Effector CD8-positive, alpha-beta T cell (primary cell): ENCODE measurements at regions not wholly inside any gene's neighbourhood (a gene's known extent, or its start where the extent isn't known, plus 50 kb on each side); places are given as distances from the start of the nearest gene placed in this dataset.

ENCODE experiments used
- DNase-seq: peaks from one replicate; lab custom pipeline; 2025; lab: John Stamatoyannopoulos, UW

DNA sequence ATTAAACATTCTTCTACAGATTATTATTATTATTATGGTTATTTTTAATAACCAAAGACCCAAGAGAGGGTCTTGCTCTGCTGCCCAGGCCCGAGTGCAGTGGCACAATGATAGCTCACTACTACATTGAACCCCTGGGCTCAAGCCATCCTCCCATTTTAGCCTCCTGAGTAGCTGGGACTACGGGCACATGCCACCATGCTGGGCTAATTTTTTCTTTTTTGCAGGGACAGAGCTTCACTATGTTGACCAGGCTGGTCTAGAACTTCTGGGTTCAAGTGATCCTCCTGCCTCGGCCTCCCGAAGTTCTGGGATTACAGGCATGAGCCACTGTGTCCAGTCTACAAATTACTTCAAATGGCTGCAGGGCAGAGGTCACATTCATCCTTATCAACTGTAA lies 179.8 kb downstream of the KCNRG start:
- no peak for DNase-seq

DNA sequence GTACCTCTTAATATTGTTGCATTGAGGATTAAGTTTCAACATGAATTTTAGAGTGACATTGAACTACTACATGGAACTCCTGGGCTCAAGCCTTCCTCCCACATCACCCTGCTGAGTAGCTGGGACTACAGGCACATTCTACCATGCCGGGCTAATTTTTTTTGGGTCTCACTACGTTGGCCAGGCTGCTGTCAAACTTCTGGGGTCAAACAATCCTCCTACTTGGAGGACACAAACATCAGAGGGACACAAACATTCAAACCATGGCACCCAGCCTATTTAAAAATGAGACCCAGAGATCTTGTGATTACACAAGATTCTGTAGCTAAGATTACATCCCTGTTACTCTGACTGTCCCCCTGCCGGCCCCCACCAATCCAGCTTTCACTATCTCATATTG lies 180.9 kb downstream of the KCNRG start:
- no peak for DNase-seq

- no peak for DNase-seq
These were observed 182.5 kb downstream of the KCNRG start for GRCh38 chr13:50197705-50198104.

DNA sequence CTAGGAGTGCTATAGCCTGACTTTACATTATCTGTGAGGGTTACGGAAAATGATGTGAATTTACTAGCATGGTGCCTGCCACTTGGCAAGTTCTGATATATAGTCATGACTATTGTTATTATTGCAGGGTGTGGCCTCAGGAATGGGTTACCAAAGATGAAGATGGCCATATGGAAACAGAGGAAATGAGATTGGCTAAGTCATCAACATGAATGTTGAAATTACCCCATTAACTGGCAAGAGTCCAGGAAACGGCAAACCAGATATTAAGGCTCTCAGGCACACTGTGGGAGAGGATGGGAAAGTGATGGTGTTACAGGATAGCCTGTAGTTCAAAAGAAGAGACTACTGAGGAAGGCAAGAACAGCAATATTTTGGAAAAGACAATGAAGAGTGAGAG lies 183.3 kb downstream of the KCNRG start:
- DNase-seq = no peak

GRCh38 chr13:50200569-50200968 lies 185.3 kb downstream of the KCNRG start:
- DNase-seq = no peak

GRCh38 chr13:50200988-50201387 lies 185.7 kb downstream of the KCNRG start:
- no peak for DNase-seq

DNA sequence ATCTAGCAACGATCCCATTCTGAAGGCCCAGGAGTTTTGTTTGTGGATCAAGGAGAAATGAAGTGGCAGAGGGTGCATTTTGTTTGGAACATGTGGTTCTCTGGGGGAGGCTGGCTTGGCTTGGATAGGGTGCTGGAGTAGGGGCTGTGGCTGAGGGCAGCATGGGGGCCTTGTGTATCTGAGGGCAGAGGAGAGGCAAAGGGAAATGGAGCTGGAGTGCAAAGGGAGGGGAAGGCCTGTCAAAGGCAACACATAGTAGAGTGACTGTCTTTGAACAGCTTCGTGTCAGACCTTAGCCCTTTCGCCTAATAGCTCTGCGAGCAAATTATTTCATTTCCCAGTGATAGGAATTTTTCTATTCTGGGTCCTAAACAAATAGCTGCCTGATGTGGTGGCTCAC lies 187.2 kb downstream of the KCNRG start:
- no peak for DNase-seq

- no peak for DNase-seq
These were observed 188.2 kb downstream of the KCNRG start for GRCh38 chr13:50203256-50203941.

GRCh38 chr13:50205581-50205980 lies 190.3 kb downstream of the KCNRG start:
- DNase-seq = no peak

GRCh38 chr13:50208826-50209335 lies 193.6 kb downstream of the KCNRG start:
- DNase-seq = no peak

DNA sequence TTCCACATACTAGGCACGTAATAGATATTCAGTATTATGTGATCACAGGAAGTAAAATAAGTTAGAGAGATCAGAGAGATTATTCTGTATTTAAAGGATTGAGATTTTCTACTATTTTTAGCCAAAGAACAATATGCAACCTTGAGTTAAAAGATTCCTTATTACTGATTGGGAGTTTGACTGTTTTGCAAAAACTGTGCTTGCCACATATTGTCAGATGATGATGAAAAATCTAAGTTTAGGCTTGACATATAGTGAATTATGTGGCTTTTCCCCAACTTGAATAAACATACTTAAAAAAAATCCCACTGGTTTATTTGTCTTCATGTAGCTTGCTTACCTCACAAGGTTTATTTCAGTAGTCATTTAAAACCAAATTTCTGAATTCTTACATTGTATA lies 194.4 kb downstream of the KCNRG start:
- DNase-seq = no peak

DNA sequence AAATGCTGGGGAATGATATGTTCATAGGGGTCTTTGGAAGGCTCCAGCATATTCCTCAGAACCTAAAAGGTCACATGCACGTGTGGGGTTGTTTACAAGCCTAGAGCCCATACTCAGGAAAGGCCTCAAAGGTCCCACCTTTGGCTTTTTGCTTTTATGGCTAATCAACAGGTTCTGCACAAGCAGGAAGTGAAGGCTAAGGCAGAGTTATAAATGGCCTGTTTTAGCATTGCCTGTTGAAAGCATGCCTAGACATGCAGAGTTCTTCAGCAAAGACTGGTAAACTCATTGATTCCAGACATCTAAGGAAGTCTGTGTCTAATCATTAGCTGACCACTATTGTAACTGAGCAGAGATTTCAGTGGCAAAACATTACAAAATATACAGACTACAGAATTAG lies 198.3 kb downstream of the KCNRG start:
- no peak for DNase-seq

DNA sequence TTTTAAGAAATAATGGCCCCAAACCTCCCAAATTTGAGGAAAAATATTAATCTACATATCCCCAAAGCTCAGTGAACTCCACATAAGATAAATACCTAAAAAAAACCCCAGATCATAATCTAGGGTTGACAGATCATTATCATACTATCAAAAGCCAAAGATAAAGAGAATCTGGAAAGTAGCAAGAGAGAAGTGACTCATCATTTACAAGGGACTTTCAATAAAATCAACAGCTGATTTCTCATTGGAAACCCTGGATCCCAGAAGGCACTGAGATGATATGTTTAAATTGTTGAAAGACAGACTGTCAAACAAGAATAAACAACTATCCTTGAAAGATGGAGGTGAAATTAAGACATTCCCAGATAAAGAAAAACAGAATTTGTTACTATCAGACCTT lies 199.3 kb downstream of the KCNRG start:
- DNase-seq = no peak

DNA sequence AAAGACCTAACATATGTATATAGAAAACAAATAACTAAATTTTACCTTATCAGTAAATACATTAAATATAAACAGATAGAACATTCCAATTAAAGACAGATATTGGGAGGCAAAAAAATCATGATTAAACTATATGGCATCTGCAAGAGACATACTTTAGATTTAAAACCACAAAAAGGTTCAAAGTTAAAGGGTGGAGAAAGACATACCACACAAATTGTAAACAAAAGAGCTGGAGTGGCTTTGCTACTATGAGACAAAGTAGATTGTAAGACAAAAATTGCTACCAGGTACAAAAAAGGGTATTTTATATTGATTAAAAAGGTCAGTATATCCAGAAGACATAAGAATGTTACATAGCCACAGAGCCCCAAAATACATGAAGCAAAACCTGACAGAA lies 200.2 kb downstream of the KCNRG start:
- DNase-seq = no peak

- no peak for DNase-seq
These were observed 204.5 kb downstream of the KCNRG start for GRCh38 chr13:50219743-50220142.

DNA sequence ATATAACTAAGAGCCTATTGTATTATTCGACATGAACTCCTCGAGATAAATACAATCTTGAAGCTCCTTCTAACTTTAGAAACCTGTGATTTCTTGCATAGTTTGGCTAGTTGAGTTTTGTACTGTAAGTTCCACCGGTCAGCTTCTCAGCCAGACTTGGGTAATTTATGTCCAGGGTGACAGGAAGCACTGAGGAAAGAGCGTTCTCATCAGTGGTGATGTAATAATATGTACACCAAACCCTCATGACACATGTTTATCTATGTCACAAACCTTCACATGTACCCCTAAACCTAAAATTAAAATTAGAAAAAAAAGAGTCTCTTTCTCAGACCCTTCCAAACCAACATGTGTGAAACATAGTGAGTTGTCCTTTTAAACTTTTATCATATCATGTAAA lies 205.7 kb downstream of the KCNRG start:
- DNase-seq = no peak

GRCh38 chr13:50222569-50223332 lies 207.5 kb downstream of the KCNRG start:
- DNase-seq = no peak

- DNase-seq = no peak
These were observed 209.3 kb downstream of the KCNRG start for GRCh38 chr13:50224534-50224933.

- no peak for DNase-seq
These were observed 210.2 kb downstream of the KCNRG start for GRCh38 chr13:50225193-50226155.

DNA sequence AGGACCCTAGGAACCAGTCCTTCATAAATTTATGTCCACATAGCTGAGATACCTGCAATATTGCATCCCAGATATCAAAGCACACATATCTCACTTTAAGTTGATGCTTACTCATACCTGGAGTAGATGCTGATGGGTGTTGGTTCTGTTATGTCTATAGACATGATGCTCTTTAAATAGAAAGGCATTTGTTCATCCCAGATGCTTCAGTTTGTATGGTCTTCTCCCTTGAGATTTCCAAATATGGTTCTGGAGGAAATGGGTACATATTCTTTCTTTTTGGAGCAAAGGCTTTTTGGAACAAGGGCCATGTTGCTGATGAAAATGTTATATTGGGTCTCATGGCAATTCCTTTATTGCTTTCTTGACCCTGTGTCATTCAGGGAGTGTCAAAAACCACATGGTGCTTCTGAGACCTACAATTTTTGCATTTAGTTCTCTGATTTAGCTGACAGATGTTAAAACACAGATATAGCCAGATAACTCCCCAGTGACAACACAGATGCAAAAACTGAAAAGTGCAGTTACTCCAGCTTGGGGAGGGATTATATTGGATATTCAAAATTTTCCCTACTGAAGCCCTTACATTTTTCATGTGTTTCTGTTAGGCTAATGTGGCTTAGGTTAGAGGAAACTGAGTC lies 211.4 kb downstream of the KCNRG start:
- DNase-seq = no peak

DNA sequence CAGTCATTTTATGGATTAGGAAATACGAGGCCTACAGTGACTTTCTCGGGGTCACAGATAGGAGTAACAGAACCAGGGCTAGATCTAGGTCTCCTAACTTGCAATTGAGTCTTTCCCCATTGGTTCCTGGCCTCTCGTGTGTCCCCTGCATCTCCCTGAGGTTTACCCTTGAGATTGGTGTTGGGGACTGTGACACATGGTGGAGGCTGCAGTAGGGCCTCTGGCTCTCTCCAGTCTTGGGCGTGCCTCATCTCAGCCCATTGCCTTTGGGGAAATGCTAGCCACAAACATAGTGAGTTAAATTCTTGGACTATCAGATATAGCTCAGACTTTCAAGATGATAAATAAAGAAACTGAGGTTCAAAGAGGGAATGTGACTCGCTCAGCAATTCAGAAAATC lies 212.1 kb downstream of the KCNRG start:
- DNase-seq = no peak

GRCh38 chr13:50228527-50228926 lies 213.3 kb downstream of the KCNRG start:
- no peak for DNase-seq
